Activated CD4-positive, alpha-beta T cell treated with anti-CD3 and anti-CD28 coated beads, Interleukin-2, Interleukin-6, amounts not matched to agents 100 ng/mL and 50 ng/mL, durations not matched to agents 16 hours and 8 hours (primary cell): ENCODE measurements at regions not wholly inside any gene's neighbourhood (a gene's known extent, or its start where the extent isn't known, plus 50 kb on each side); places are given as distances from the start of the nearest gene placed in this dataset.
"Not testable (repeated sequence)": the region's sequence is repeated elsewhere in the genome, so short reads cannot be mapped to it uniquely, and the experiment has no call there.

Source experiments
- DNase-seq: peaks from one replicate; pipeline ENCODE4 v3.0.0-alpha.2; 2020

- no peak for DNase-seq
Observed at GRCh38 chr2:128591022-128591860, 272.6 kb upstream of the HS6ST1 start.

- DNase-seq, result no peak
Observed at GRCh38 chr2:128591861-128592822, 273.5 kb upstream of the HS6ST1 start.

- DNase-seq, result no peak
Observed at GRCh38 chr2:128593518-128593878, 274.8 kb upstream of the HS6ST1 start.

GRCh38 chr2:128593879-128594650, 275.4 kb upstream of the HS6ST1 start:
- DNase-seq, result no peak

GRCh38 chr2:128594651-128594910, 275.9 kb upstream of the HS6ST1 start:
- DNase-seq, result no peak

GRCh38 chr2:128594953-128595677, 276.4 kb upstream of the HS6ST1 start:
- no peak for DNase-seq

- no peak for DNase-seq
Observed at GRCh38 chr2:128595763-128596395, 277.2 kb upstream of the HS6ST1 start.

GRCh38 chr2:128596396-128597120, 277.9 kb upstream of the HS6ST1 start:
- no peak for DNase-seq

- DNase-seq, result no peak
Observed at GRCh38 chr2:128597121-128597762, 278.6 kb upstream of the HS6ST1 start.

- DNase-seq, result not testable (repeated sequence)
Observed at GRCh38 chr2:128598260-128598659, 279.6 kb upstream of the HS6ST1 start.

- no peak for DNase-seq
Observed at GRCh38 chr2:128598862-128599441, 280.3 kb upstream of the HS6ST1 start.

GRCh38 chr2:128599700-128600099, 281.0 kb upstream of the HS6ST1 start:
- no peak for DNase-seq

GRCh38 chr2:128600581-128601297, 282.1 kb upstream of the HS6ST1 start:
- DNase-seq, result no peak

GRCh38 chr2:128601298-128602037, 282.8 kb upstream of the HS6ST1 start:
- DNase-seq, result no peak

- DNase-seq, result no peak
Observed at GRCh38 chr2:128602038-128602698, 283.5 kb upstream of the HS6ST1 start.

GRCh38 chr2:128602699-128603101, 284.0 kb upstream of the HS6ST1 start:
- no peak for DNase-seq

GRCh38 chr2:128603411-128603924, 284.8 kb upstream of the HS6ST1 start:
- DNase-seq, result no peak

- DNase-seq, result no peak
Observed at GRCh38 chr2:128604045-128604444, 285.4 kb upstream of the HS6ST1 start.
